Body of pancreas (tissue), 4 donors: ENCODE measurements at regions not wholly inside any gene's neighbourhood (a gene's known extent, or its start where the extent isn't known, plus 50 kb on each side); places are given as distances from the start of the nearest gene placed in this dataset.
"Not testable (repeated sequence)": the region's sequence is repeated elsewhere in the genome, so short reads cannot be mapped to it uniquely, and the experiment has no call there.

Experiments used
- POLR2A ChIP-seq, 3 donors: fragments of 450-650 bp; IDR thresholded peaks; one replicate each; pipeline ENCODE4 v1.6.1; 2016; ENCODE audit warnings: antibody characterized with exemption in 3 of 3, mild to moderate bottlenecking in 2 of 3
- TF ChIP-seq, protein P1 (sequence below), 7 experiments: fragments of 450-650 bp in 4 of 7; fragments of 200-600 bp in 3 of 7; sonication (generic) in 3 of 7; IDR thresholded peaks; one replicate each; pipeline ENCODE4 v1.5.1; 2016 to 2019; ENCODE audit warnings: antibody characterized with exemption in 7 of 7

- TF ChIP-seq, protein P1, sequence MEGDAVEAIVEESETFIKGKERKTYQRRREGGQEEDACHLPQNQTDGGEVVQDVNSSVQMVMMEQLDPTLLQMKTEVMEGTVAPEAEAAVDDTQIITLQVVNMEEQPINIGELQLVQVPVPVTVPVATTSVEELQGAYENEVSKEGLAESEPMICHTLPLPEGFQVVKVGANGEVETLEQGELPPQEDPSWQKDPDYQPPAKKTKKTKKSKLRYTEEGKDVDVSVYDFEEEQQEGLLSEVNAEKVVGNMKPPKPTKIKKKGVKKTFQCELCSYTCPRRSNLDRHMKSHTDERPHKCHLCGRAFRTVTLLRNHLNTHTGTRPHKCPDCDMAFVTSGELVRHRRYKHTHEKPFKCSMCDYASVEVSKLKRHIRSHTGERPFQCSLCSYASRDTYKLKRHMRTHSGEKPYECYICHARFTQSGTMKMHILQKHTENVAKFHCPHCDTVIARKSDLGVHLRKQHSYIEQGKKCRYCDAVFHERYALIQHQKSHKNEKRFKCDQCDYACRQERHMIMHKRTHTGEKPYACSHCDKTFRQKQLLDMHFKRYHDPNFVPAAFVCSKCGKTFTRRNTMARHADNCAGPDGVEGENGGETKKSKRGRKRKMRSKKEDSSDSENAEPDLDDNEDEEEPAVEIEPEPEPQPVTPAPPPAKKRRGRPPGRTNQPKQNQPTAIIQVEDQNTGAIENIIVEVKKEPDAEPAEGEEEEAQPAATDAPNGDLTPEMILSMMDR (IDR thresholded peaks at IDR 0.05): not testable (repeated sequence)
- TF ChIP-seq POLR2A (IDR thresholded peaks at IDR 0.05): not testable (repeated sequence)
Observed at GRCh38 chr6:100043961-100044360, 49.9 kb upstream of the MCHR2 start.
